ENCODE measurements at regions not wholly inside any gene's neighbourhood (a gene's known extent, or its start where the extent isn't known, plus 50 kb on each side); places are given as distances from the start of the nearest gene placed in this dataset.

- TF ChIP-seq, protein P1, sequence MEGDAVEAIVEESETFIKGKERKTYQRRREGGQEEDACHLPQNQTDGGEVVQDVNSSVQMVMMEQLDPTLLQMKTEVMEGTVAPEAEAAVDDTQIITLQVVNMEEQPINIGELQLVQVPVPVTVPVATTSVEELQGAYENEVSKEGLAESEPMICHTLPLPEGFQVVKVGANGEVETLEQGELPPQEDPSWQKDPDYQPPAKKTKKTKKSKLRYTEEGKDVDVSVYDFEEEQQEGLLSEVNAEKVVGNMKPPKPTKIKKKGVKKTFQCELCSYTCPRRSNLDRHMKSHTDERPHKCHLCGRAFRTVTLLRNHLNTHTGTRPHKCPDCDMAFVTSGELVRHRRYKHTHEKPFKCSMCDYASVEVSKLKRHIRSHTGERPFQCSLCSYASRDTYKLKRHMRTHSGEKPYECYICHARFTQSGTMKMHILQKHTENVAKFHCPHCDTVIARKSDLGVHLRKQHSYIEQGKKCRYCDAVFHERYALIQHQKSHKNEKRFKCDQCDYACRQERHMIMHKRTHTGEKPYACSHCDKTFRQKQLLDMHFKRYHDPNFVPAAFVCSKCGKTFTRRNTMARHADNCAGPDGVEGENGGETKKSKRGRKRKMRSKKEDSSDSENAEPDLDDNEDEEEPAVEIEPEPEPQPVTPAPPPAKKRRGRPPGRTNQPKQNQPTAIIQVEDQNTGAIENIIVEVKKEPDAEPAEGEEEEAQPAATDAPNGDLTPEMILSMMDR (conservative IDR thresholded peaks at IDR 0.05; ENCODE audit: low read depth, low read length), result no peak
- no peaks in the 10 kb centered on the region for H4K20me1 ChIP-seq (ENCODE audit: insufficient read depth)
- H3K79me2 ChIP-seq (ENCODE audit: insufficient read depth, low read depth), result no peaks in the 10 kb centered on the region
- H3K4me1 ChIP-seq (ENCODE audit: low read depth, poor library complexity, severe bottlenecking), result no peaks in the 10 kb centered on the region
- H3K27me3 ChIP-seq (ENCODE audit: insufficient read depth, low read depth), result no peaks in the 10 kb centered on the region
- no peak overlapping the region for H3K27ac ChIP-seq
- H3K4me3 ChIP-seq (IDR thresholded peaks at IDR 0.05; ENCODE audit: insufficient read depth, low read depth, low read length), result no peak overlapping the region
- no peak overlapping the region for H2AFZ ChIP-seq (ENCODE audit: low read depth)
- H3K9ac ChIP-seq, result no peak overlapping the region
- no peaks in the 10 kb centered on the region for H3K36me3 ChIP-seq (ENCODE audit: insufficient read depth)
- no peak overlapping the region for H3K4me2 ChIP-seq
Observed at GRCh38 chr1:222216255-222216754, 331.6 kb downstream of the HHIPL2 start.

GRCh38 chr1:222210776-222211175 lies 337.1 kb downstream of the HHIPL2 start:
- Histone ChIP-seq H3K36me3 (ENCODE audit: insufficient read depth) (no peaks in the 10 kb centered on the region), H3K79me2 (ENCODE audit: insufficient read depth, low read depth) (no peaks in the 10 kb centered on the region), H3K27ac (no peak overlapping the region), H4K20me1 (ENCODE audit: insufficient read depth) (no peaks in the 10 kb centered on the region), H3K4me1 (ENCODE audit: low read depth, poor library complexity, severe bottlenecking) (no peaks in the 10 kb centered on the region), H3K27me3 (ENCODE audit: insufficient read depth, low read depth) (no peaks in the 10 kb centered on the region), H3K4me2 (no peak overlapping the region), H3K9ac (no peak overlapping the region), H2AFZ (ENCODE audit: low read depth) (no peak overlapping the region), H3K4me3 (IDR thresholded peaks at IDR 0.05; ENCODE audit: insufficient read depth, low read depth, low read length) (no peak overlapping the region)
- TF ChIP-seq, protein P1 (conservative IDR thresholded peaks at IDR 0.05; ENCODE audit: low read depth, low read length), result no peak

GRCh38 chr1:222204475-222204874 lies 343.4 kb downstream of the HHIPL2 start:
- Histone ChIP-seq H3K27me3 (ENCODE audit: insufficient read depth, low read depth) (no peaks in the 10 kb centered on the region), H3K4me2 (no peak overlapping the region), H3K27ac (no peak overlapping the region), H3K79me2 (ENCODE audit: insufficient read depth, low read depth) (no peaks in the 10 kb centered on the region), H3K4me1 (ENCODE audit: low read depth, poor library complexity, severe bottlenecking) (no peaks in the 10 kb centered on the region), H2AFZ (ENCODE audit: low read depth) (no peak overlapping the region), H3K36me3 (ENCODE audit: insufficient read depth) (no peaks in the 10 kb centered on the region), H3K4me3 (IDR thresholded peaks at IDR 0.05; ENCODE audit: insufficient read depth, low read depth, low read length) (no peak overlapping the region), H4K20me1 (ENCODE audit: insufficient read depth) (no peaks in the 10 kb centered on the region), H3K9ac (no peak overlapping the region)
- TF ChIP-seq, protein P1 (conservative IDR thresholded peaks at IDR 0.05; ENCODE audit: low read depth, low read length), result no peak

DNA sequence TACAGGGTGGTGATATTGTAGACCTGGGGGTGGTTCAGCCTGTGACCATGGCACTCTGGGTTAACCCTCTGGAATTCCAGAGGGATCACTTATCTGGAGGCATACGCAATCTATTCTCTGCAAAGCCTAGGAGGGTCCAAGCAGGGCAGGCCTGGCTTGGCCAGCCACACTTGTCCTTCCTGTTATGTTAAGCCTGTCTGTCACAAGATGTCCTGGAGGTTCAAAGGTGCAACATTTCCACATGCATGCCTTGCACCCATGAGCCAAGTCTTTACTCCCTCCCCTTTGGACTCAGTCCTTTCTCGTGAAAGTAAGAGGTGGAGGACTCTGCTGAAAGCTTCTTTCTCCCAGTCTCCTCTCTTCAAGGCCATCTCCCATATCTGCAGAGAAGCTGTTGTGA lies 345.1 kb downstream of the HHIPL2 start:
- no peak overlapping the region for H3K4me3 ChIP-seq (IDR thresholded peaks at IDR 0.05; ENCODE audit: insufficient read depth, low read depth, low read length)
- no peak overlapping the region for H3K4me2 ChIP-seq
- H3K36me3 ChIP-seq (ENCODE audit: insufficient read depth), result no peaks in the 10 kb centered on the region
- no peak overlapping the region for H3K9ac ChIP-seq
- H3K27me3 ChIP-seq (ENCODE audit: insufficient read depth, low read depth), result no peaks in the 10 kb centered on the region
- H3K27ac ChIP-seq, result no peak overlapping the region
- no peaks in the 10 kb centered on the region for H4K20me1 ChIP-seq (ENCODE audit: insufficient read depth)
- no peaks in the 10 kb centered on the region for H3K79me2 ChIP-seq (ENCODE audit: insufficient read depth, low read depth)
- H3K4me1 ChIP-seq (ENCODE audit: low read depth, poor library complexity, severe bottlenecking), result no peaks in the 10 kb centered on the region
- no peak overlapping the region for H2AFZ ChIP-seq (ENCODE audit: low read depth)
- TF ChIP-seq, protein P1 (conservative IDR thresholded peaks at IDR 0.05; ENCODE audit: low read depth, low read length), result no peak

Data from KMS-11 (cell line).